Type B pancreatic cell (in vitro differentiated cells): ENCODE measurements at regions not wholly inside any gene's neighbourhood (a gene's known extent, or its start where the extent isn't known, plus 50 kb on each side); places are given as distances from the start of the nearest gene placed in this dataset.
"Not testable (repeated sequence)": the region's sequence is repeated elsewhere in the genome, so short reads cannot be mapped to it uniquely, and the experiment has no call there.

Experiments
- DNase-seq: peaks from one replicate; pipeline ENCODE4 v3.0.0; 2021; ENCODE audit warnings: mixed read lengths; ENCODE audit not compliant: unreplicated experiment; ENCODE audit errors: extremely low spot score
- H3K27ac Mint-ChIP-seq: 2 replicates; pipeline ENCODE4 v1.8.0; 2021; ENCODE audit warnings: mild to moderate bottlenecking, mixed read lengths
- H3K27me3 Mint-ChIP-seq: 2 replicates; pipeline ENCODE4 v1.8.0; 2021; ENCODE audit warnings: mixed read lengths
- H3K36me3 Mint-ChIP-seq: 2 replicates; pipeline ENCODE4 v1.8.0; 2021; ENCODE audit warnings: mixed read lengths
- H3K4me1 Mint-ChIP-seq: one replicate; pipeline ENCODE4 v1.8.0; 2021; ENCODE audit warnings: mixed read lengths; ENCODE audit not compliant: unreplicated experiment
- H3K4me3 Mint-ChIP-seq: 2 replicates; pipeline ENCODE4 v1.8.0; 2021; ENCODE audit warnings: mild to moderate bottlenecking, mixed read lengths
- H3K9me3 Mint-ChIP-seq: 2 replicates; pipeline ENCODE4 v1.8.0; 2021; ENCODE audit warnings: mixed read lengths
- TF ChIP-seq, protein P1 (sequence below): fragments of 200-600 bp; sonication (generic); conservative IDR thresholded peaks from 2 replicates; pipeline ENCODE4 v1.5.0; 2021; ENCODE audit warnings: antibody characterized with exemption, mild to moderate bottlenecking

DNA sequence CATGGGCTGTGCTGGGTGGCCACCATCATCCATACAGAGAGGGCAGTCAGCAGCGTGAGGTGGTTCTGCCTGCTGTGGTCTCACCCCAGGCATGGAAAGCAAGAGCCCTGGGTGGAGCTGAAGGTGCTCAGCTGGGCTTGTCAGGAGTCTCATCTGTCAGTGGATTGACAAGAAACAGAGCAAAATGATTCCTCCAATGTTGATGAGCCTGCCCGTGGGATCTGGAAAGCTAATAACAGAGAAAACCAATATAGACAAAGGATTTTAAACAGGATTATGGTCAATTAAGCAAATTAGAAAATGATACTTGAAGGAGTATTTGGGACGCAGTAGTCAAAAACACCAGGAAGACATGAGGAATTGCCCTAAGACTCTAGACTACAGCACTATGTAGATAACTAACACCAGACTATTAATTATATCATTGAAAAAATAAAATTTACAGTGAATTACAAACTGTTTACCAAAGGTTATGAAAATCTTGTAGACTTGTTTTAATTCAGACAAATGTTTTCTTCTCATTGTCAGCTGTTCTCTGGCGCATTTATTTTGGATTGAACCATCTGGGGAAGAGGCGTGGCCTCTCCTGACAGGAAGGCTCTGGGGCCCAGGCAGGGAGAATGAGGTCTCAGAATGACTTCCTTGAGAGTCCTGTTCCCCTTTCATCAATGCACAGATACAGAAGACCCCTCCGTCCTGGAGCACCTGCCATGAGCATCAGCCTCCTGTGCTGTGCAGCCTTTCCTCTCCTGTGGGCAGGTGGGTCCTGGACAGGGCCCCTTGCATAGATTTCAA is 211.2 kb upstream of the PRSS58 start:
- H3K9me3 Mint-ChIP-seq, result no peaks in the 10 kb centered on the region
- H3K4me1 Mint-ChIP-seq, result no peaks in the 10 kb centered on the region
- H3K27ac Mint-ChIP-seq, result no peak overlapping the region
- no peak overlapping the region for H3K4me3 Mint-ChIP-seq
- no peaks in the 10 kb centered on the region for H3K36me3 Mint-ChIP-seq
- peaks cover 10% of the 10 kb centered on the region for H3K27me3 Mint-ChIP-seq
- TF ChIP-seq, protein P1, sequence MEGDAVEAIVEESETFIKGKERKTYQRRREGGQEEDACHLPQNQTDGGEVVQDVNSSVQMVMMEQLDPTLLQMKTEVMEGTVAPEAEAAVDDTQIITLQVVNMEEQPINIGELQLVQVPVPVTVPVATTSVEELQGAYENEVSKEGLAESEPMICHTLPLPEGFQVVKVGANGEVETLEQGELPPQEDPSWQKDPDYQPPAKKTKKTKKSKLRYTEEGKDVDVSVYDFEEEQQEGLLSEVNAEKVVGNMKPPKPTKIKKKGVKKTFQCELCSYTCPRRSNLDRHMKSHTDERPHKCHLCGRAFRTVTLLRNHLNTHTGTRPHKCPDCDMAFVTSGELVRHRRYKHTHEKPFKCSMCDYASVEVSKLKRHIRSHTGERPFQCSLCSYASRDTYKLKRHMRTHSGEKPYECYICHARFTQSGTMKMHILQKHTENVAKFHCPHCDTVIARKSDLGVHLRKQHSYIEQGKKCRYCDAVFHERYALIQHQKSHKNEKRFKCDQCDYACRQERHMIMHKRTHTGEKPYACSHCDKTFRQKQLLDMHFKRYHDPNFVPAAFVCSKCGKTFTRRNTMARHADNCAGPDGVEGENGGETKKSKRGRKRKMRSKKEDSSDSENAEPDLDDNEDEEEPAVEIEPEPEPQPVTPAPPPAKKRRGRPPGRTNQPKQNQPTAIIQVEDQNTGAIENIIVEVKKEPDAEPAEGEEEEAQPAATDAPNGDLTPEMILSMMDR, result no peak
- DNase-seq, result no peak

GRCh38 chr7:142467056-142467655 is 209.3 kb upstream of the PRSS58 start:
- not testable (repeated sequence) for H3K27ac Mint-ChIP-seq, DNase-seq, H3K36me3 Mint-ChIP-seq, H3K4me3 Mint-ChIP-seq, H3K9me3 Mint-ChIP-seq, H3K4me1 Mint-ChIP-seq, H3K27me3 Mint-ChIP-seq

- Mint-ChIP-seq H3K36me3 (no peaks in the 10 kb centered on the region), H3K4me3 (no peak overlapping the region), H3K4me1 (peaks cover 5% of the 10 kb centered on the region), H3K27ac (no peak overlapping the region), H3K9me3 (no peaks in the 10 kb centered on the region), H3K27me3 (peaks cover 24% of the 10 kb centered on the region)
- TF ChIP-seq, protein P1, result no peak
- no peak for DNase-seq
These were observed 205.6 kb upstream of the PRSS58 start for GRCh38 chr7:142463401-142463850.

- TF ChIP-seq, protein P1, result no peak
- Mint-ChIP-seq H3K9me3 (no peaks in the 10 kb centered on the region), H3K36me3 (no peaks in the 10 kb centered on the region), H3K4me1 (peaks cover 5% of the 10 kb centered on the region), H3K27me3 (peaks cover 28% of the 10 kb centered on the region), H3K4me3 (no peak overlapping the region), H3K27ac (no peak overlapping the region)
- no peak for DNase-seq
These were observed 203.6 kb upstream of the PRSS58 start for GRCh38 chr7:142461437-142461836.

DNA sequence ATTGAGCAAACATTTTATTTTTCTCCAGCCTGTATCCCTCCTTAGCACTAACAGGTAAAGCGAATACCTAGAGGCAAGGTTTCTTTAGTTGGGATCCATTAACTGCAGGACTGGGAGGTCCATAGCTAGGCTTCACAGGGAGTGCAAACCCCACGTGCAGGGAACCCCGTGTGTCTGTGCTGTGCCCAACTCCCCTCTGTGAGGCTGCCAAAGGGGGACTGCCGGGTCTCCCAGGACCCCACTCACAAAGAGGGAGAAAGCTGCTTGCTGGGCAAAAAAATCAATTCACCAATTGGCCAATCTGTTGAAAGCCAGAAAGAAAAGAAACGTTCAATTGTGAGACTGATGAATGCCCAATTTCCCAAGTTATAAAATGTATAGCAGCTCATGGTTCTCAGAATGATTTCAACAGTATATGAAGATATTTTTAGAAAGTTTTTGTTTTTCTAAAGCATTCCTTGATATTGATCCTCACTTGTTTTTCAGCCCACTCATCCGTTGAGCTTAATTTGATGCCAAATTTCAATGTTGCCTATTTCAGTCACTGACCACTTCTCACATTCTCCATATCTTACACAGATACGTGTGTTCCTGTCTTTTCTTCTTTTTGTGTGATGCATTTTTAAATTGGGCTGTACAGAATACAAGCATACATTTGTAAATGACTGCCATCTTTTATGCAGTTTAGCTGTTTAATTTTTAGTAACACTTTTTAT is 202.7 kb upstream of the PRSS58 start:
- TF ChIP-seq, protein P1, result no peak
- H3K9me3 Mint-ChIP-seq, result no peaks in the 10 kb centered on the region
- peaks cover 5% of the 10 kb centered on the region for H3K4me1 Mint-ChIP-seq
- no peak overlapping the region for H3K27ac Mint-ChIP-seq
- no peak overlapping the region for H3K4me3 Mint-ChIP-seq
- H3K27me3 Mint-ChIP-seq, result peaks cover 27% of the 10 kb centered on the region
- no peaks in the 10 kb centered on the region for H3K36me3 Mint-ChIP-seq
- no peak for DNase-seq

DNA sequence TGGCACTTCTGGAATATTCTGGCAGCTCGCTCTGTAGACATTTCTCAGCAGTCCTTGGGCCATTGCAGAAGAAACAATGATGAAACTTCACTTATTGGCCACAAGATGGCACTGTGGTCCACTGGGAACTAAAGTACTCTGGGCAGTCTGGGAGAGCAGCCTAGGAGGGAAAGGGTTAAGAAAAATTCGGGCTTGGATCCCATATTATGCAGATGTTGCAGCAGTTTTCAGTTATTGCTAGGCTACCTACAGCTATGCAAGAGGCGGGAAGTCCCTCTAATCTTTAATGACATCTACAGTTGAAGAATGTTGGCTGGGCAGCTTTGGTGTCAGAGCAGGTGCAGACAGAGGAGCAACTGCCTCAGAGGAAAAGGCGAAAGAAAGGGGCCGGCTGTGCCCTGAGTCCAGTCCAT is 201.7 kb upstream of the PRSS58 start:
- no peak for DNase-seq
- Mint-ChIP-seq H3K36me3 (no peaks in the 10 kb centered on the region), H3K27ac (peak overlapping the region; percentile 21), H3K27me3 (peaks cover 25% of the 10 kb centered on the region), H3K4me1 (peaks cover 5% of the 10 kb centered on the region), H3K9me3 (no peaks in the 10 kb centered on the region), H3K4me3 (no peak overlapping the region)
- TF ChIP-seq, protein P1, result peak; percentile 88
